ENCODE measurements at regions not wholly inside any gene's neighbourhood (a gene's known extent, or its start where the extent isn't known, plus 50 kb on each side); places are given as distances from the start of the nearest gene placed in this dataset.
A peak's percentile ranks its signal among the peaks of the same experiment; 100 is the strongest.

DNA sequence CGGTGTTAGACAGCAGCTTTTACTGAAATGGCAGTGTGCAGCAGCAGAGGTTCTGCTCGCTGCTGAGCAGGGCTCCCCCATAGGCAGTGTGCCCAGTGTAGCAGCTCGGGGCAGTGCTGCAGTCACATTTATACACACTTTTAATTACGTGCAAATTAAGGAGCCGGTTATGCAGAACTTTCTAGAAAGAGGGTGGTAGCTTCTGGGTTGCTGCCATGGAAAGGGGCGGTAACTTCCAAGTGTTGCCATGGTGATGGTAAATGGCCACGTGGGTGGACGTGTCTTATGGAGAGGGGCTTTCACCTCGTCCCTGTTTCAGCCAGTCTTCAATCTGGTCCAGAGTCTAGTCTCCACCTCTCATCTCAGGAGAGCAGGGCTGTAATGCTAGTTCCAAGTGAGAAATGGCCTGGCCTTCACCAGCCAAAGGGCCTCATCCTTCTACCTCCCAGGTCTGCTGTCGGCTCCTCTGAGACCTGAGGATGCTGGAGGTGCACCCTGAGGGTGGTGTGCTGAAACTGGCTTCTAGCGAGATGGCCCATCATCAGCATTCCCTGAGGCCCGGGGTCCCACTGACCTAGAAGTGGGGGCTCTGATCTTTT lies 180.5 kb upstream of the PMEPA1 start:
- DNase-seq: no peak

DNA sequence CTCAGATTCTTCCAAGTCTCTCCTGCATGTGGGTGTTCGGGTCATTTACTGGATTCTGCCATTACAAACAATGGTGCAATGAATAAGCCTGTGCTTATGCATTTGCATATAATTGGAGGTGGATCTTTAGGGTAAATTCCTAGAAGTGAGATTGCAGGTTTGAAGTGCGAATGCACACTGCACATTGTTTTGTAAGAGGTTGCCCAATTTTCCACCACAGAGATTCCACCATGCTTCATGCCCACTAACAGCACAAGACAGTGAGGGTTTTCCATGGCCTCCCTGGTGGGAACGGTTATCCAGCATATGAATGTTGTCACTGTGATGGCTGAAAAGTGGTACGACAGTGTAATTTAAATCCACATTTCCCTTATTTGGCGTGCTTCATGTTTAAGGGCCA lies 178.8 kb upstream of the PMEPA1 start:
- peak; percentile 16 for DNase-seq

DNA sequence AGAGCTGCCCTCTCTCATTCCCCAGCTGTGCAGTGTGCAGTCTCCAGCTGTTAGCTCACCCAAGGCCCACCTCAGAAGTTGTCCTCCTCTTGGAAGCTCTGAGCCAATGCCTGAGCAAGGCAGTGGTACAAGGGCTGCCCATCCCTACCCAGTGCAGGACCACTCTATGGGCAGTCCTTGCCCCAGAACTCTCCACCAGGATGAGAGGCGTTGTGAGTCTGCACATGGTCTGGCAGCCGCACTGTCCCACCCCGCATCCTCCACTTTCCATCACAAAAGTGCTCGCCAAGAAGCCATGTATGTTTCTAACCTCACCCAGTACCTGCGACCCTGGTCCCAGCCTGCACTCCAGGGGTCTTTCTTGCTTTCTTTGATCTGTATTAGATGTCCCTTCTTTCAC lies 175.1 kb upstream of the PMEPA1 start:
- DNase-seq: no peak

DNA sequence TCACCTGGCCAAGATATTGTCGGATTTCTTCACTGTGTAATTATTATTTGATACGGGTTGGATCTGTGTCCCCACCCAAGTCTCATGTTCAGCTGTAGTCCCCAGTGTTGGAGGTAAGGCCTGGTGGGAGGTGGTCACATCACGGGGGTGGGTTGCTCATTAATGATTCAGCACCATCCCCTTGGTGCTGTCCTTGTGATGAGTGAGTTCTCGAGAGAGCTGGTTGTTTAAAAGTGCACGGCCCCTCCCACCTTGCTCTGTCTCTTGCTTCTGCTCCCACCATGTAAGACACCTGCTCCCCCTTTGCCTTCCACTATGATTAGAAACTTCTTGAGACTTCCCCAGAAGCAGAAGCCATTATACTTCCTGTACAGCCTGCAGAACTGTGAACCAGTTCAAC lies 173.9 kb upstream of the PMEPA1 start:
- DNase-seq: no peak

DNA sequence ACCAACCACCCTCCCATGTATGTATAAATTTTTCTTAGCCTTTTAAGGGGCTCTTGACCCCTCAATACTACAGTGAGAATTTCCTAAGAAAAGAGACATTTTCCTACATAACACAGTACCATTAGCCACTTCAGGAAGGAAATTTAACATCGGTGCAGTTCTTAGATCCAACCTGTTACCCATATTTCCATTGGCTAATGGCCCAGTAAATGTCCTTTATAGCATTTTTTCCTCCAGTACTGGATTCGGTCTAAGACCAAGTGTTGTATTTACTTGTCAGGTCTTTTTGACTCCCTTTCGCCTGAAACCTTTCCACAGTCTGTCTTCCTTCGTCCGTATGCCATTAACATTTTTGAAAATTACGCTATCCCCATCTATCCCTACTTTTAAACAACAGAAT lies 173.4 kb upstream of the PMEPA1 start:
- no peak for DNase-seq

DNA sequence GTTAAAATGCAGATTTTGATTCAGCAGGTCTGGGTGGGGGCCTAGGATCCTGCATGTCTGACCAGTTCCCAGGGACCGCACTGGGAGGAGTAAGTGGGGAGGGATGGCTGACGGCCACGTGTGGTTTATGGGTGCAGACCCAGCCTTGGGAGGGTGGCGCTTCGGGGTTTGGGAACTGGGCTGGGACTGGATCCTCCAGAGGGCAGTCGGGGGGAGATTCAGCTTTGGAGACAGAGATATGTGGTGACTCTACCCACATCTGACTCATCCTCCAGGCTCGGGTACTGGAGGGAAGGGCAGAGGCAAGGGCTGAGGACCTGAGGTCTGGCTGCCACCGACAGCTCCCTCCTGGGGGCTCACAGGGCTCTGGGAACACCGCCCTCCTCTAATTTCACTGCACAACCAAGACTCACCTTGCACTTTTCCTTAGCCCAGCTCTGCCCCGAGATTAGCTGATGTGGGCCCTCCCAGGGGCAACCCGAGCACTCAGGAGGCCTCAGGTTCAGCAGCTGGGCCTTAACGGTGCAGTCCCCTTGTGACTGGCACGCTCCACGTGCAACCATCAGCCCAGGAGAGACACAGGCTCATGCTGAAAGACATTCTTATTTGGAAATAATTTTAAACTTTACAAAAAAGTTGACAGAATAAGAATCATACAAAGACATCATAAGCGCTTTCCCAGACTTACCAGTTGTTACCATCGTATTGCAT lies 172.8 kb upstream of the PMEPA1 start:
- no peak for DNase-seq

DNA sequence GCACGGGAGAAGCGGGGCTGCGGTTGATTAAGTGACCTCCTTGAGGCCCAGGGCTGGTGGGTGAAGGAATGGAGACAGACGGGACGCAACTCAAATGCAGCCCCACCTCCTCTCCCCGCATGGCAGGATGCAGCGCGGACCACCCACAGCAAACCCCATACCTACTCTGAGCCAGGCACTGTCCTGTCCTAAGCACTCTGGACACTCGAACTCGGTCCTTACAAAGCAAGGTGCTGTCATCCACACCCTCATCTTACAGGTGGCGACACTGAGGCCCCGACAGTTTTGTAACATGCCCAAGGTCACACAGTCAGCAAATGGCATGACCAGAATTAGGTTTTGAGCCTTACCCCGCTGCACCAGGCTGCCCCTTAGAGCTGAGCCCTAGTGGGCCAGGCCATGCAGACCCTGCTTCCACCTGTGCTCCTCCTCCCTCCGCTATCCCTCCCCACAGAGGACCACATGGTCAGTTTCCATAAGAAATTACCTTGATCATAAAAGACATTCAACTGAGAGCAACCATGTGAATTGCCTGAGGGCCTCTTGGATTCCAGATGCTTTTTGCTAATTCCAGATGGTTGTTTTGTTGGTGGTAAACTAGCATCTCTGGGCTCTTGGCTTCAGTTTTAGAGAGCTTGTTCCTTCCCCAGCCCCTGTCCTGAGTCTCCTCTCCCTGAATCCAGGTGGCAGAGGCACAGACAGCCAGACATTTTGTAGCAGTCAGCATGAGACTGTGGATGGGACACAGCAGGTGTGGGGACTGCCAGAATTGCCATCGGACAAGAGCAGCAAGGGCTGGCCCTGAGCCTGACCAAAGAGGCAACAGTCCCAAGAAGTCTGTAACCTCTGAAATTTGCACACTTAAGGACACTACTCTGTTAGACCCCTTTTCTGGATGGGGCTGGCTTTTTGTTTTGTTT lies 171.9 kb upstream of the PMEPA1 start:
- DNase-seq: no peak

DNA sequence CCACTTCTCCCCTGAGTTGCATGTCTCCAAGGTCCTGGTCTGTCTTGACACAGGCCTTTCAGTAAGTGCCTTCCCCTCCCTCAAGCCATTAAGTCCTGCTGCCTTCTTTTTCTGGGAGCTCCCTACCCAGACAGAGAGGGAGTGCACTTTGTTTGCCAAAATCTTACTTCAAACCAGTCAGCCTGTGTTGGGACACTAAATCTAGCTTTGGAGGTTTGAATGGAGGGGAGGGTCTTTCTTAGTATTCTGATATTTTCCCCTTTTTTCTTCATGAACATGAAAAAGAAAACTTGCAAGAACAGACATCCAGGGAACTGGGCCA lies 170.7 kb upstream of the PMEPA1 start:
- DNase-seq: no peak

DNA sequence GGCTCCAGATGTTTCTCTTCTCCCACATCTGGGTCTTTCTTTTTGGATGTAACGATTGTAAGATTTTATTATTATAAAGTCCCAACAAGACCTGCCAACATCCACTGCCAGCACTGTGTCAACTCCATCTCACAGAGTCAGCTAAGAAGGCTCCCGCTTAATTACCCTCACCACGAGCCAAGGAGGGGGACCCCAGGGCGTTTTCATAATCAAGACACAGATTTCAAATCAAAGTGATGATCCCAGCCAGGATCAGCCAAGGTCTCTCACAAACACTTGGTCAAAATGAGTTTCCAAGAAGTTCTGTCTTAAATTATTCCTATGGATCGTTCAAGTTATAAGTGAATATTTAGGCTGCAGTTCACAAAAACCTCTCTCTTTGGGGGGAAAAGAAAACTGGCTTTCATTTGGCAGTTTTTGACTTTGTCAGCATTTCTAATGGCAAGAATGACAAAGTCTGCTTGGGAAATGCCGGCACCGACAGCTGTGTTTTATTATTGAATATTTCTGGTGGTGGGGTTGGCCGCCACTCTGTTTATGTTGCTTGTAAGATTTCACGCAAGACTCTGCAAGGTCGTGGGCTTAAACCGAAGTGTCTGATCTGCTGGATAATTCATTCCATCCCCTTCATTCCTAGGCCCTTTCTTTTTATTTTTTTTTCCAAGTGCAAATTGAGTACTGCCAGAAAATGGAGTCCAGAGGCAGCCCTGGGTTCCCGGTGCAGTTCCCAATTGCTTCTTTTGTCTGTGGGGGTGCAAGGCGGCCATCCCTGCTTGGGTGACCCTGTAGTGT lies 170.2 kb upstream of the PMEPA1 start:
- DNase-seq: no peak

DNA sequence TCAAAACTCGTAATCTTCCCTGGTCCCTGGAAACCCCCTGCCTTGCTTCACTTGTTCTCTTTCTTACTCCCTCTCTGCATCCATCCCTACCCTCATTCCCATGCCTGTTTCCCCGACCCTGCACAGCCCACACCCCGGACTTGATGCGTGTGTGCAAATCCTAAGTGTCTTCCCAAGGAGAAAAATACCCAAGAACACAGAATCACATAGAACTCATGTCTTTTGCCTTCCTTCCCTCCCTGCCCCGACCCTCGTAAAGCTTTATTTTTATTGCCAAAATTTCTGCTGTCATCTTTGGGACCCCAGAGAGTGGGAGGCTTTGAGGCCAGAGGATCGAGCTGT lies 169.6 kb upstream of the PMEPA1 start:
- no peak for DNase-seq

DNA sequence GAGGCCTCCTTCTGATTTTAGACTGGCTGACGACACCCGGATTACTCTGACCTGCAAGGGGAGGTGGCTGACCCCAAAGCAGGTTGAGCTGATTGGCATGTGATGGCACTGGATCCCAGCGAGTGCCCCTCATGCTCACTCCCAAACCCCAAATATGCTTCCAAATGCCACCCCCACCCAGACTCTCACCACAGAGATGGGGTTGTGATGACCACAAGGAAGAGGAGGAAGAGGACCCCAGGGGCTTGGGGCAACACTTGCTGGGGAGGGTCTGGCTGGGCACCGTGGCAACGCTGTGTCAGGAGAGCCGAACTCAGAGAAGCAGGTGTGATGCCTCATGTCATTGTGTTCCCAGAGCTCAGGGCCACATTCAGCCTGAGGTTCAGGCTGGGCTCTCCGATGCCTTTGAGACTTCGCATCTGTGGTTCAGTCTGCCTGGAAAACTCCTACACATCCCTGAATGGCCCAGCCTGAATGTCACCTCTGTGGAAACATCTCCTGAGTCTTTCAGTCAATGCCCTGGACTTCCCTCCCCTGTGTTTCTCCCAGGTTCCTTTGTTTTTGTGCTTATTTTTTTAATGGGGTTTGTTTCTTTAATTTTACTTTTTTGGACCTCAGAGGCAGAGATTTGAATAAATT lies 169.1 kb upstream of the PMEPA1 start:
- no peak for DNase-seq

DNA sequence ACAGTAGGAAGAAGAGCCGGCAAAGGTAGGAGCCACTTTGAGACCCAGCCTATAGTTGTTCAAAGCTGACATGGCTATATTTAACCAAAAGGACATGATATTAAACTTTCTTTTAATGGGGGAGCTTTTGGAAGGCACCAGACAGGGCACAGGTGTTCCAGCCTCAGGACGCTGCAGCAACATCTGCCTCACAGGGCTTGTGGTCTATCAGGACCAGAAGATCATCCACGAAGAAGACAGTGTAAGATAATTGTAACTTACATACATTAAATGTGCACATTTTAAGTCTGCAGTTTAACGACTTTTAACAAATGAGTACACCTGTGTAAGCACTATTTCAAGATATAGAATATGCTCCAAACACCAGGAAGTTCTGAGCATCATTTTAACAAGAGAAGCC lies 168.2 kb upstream of the PMEPA1 start:
- DNase-seq: no peak

DNA sequence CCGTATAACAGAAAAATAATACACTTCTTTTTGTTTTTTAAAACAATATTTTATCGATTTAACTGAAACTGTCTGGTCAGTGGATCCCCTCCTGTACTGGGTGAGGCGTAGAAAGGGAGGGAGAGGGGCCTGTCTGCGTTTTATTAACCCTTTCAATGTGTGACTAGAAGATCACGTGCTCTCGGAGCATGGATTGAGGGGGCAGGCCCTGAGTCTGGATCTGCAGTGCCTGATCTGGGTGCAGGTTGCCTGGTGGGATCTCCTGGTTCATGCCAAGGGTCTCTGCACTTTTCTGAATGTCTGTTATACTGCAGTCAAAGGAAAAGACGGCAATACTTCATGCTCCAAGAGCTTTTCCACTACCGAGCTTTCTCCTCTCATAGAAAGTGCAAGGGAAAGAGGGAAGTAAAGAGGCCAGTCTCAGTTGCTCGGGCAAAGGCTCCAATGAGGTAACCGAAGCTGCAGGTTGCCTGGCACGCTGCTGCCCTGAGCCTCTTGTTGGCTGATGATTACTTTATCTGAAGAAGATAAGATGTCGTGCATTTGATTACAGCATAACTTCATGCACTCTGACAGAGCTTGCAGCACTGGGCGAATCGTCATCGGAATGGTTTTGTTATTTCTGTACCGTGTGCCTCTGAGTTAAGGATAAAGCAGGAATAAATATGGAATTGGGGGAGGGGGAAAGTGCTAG lies 167.5 kb upstream of the PMEPA1 start:
- DNase-seq: no peak

DNA sequence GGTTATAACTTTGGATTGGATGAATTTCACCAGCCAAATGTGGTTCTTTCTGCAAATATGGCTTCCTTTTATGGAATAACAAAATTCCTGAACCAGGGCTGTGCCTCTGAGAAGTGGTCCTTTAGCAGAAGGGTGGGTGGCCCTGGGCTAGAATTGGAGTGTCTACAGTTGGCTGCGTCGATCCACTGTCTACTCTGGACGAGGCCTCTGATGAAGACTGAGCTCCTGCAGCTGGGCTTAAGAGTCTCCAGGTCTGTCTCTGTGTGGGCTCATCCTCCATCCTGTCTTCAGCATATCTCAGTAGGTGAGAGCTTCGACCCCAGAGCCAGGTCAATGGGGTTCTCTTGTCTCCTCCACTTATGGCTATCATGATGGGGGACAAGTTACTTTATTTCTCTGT lies 166.3 kb upstream of the PMEPA1 start:
- no peak for DNase-seq

DNA sequence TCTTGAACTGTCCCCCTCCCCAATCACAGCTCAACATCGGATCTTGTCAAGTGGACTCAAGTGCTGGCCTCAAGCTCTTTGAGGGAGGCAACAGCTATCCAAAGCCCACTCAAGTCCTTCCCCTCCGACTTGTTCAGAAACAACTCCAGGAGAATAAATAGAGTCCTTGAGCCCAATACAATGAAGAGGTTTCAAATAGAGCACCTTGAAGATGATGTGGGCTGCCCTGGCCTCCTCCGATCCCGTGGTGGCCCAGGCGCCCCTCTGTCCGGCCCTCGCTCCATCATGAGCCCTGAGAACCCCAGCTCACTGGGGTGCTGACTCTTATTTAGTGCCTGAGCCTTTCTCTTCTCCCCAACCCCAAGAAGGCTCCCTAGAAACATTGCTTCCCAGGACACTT lies 164.3 kb upstream of the PMEPA1 start:
- no peak for DNase-seq

DNA sequence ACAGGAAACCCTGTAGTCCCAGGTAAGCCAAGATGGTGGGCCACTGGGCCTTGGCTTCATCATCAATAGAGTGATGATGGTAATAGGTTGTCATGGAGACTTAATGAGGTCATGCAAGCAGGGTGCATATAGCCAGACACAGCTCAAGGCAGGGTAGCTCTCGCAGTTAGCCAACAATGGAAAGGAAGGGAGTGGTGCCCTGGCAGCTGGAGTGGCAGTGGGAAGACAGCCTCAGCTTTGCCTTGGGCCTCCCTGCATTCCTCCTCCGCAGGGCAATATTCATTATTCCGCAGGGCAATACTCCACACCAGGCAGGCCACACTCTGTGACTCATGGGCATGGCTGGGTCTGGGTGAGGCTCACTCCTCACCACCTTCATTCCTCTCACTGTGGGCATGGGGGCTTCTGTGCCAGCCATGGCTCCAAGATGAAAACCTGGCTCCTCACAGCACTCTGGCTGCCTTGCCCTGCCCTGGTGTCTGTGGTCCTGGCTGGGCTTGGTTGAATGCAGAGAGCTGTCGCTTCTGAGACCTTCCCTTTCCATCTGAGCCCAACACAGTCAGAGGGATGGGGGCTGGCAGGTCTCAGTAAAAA lies 163.1 kb upstream of the PMEPA1 start:
- no peak for DNase-seq

DNA sequence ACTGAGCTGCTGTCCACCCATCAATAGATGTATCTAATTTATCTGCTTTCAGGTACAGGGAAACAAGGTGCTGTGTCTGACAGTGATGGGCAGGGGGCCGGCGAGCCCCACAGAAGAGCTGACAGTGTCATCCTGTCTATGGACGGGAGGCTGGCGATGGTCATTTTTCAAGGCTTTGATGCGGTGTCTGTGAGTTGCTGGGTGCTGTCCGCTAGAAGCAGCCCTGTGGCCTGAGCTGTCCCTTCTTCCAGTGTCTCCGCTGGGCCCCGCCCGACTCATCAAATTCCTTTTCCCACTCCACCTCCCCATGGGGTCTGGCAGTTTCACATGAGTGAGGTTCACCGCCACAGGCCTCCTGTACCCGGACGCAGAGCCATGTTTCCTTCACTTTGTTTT lies 161.4 kb upstream of the PMEPA1 start:
- no peak for DNase-seq

DNA sequence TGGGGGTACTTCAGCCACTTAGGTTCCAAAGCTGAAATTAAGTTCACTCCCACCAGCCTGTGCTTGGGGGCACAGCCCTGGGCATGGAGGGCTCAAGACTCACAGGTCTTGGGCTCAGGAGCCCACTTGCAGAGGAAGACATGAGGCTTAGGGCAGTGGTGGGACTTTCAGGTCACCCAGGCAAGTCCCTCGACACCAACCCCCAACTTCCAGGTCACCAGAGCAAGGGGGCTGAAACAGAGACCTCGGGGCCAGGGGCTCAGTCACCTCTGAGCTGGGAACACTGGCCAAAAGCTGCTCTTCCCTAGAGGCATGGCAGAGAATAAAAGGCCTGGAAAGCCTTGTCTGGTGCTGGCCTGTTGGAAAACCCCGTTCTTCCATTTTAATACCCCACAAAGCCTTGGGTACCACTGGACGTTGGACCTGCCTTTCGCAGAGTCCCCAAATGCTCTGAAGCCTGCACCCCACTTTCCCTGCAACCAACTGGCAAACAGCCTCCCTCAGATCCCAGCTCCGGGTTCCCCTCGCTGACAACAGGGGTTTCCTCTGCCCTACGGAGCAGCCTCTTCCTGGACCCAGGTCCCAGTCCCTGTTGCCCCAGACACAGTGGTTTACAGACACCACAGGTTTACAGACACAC lies 160.9 kb upstream of the PMEPA1 start:
- DNase-seq: no peak

DNA sequence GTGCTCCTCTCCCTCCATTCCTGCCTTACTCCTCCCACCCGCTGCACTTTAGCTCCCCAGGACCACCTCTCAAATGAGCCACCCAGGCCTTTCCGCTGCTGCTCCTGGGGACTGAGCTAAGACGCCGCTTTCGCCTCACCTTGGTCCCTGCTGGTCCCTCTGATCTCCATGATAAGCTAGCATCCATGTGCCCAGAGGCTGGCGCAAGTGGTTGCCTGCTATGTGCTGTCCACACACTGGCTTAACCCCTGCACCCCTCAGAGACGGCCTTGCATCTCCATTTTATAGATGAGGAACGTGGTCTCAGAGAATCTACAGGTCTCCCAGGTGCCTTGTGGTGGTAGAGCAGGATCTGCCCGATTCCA lies 160.1 kb upstream of the PMEPA1 start:
- no peak for DNase-seq

DNA sequence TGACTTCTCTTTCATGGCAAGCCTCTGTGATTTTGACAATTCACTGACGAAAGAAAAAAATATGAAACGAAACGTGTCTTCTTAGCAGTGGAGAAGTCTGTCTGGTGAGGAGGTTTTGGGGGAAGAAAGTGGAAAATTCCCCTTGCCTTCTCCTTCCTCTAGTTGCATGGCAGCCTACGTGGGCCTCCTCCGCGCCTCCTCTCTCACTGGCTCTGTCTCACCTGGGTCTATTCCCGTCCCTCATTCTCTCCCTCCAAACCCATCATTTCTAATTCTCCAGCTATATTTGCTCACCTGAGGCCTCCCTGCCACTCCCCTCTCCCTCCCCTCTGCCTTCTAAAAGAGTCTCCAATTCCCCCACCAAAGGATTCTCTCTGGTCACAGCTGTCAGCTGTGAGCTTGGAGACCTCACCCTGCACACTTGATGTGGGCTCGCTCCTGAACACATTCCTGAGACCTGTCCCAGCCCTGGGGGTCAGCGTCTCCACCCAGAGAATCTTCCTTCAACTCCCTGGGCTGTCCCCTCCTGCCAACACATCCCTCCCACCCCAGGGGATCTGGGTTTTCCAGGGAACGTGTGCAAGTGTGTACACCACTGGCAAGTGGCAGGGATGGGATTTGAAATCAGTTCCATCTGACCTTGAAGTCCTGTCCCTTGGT lies 159.6 kb upstream of the PMEPA1 start:
- DNase-seq: no peak

DNA sequence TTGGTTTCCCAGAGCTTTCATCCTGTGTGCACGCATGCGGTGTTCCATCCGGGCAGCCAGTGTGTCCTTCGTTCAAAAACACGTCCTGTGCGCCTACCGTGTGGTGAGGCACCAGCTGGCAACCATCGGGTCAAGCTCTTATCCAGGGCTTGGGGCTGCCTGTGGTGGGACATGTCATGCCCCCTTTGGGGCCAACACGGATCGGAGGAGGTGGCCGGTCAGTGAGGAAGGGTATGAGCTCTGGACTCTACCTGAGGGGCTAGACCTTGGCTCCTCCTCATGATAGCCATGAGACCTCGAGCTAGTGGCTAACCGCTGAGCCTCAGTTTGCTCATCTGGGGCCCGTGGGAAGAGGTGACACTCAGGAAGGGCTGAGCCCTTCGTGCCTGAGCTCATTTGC lies 158.5 kb upstream of the PMEPA1 start:
- DNase-seq: no peak

All from hematopoietic multipotent progenitor cell treated with erythropoietin and hydrocortisone succinate and interleukin-3 and kit ligand, for 6 days (in vitro differentiated cells).